ENCODE measurements at regions not wholly inside any gene's neighbourhood (a gene's known extent, or its start where the extent isn't known, plus 50 kb on each side); places are given as distances from the start of the nearest gene placed in this dataset.

DNA sequence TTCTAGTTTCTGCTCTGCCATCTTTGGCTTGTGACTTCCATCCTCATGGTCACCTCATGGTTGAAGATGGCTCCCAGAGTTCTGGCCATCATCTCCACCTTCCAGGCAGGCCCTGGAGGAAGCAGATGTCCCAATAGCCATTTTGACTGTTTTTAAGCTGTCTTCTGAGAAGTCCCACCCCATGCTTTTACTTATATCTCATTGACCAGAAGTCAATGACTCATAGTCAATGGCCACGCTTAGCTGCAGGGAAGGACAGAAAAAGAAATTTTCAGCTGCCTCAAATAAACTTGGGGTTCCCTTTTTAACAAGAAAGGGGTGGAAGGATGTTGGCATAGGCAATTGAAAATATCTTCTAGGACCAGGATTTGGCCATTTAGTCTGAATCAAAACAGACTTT lies 168.1 kb downstream of the AACS start:
- Histone ChIP-seq H3K79me1 (ENCODE audit: insufficient read depth, low read depth, low read length, poor library complexity, severe bottlenecking) (no peaks in the 10 kb centered on the region), H3K9me3 (ENCODE audit: control insufficient read depth, low read depth, low read length) (no peaks in the 10 kb centered on the region), H3K23me2 (ENCODE audit: insufficient read length, low read depth, low read length, poor library complexity, severe bottlenecking) (no peaks in the 10 kb centered on the region), H2BK20ac (ENCODE audit: low read depth, low read length, poor library complexity, severe bottlenecking) (no peak overlapping the region), H2AK5ac (ENCODE audit: insufficient read length, low read length) (no peak overlapping the region), H4K20me1 (ENCODE audit: control insufficient read depth, insufficient read depth, insufficient read length) (no peaks in the 10 kb centered on the region), H3T11ph (ENCODE audit: low read length) (no peak overlapping the region), H3K79me2 (ENCODE audit: insufficient read depth, low read length) (peaks cover 2% of the 10 kb centered on the region; the same call in 1 of the 2 replicates), H3K27ac (ENCODE audit: insufficient read length, low read depth, low read length) (no peak overlapping the region), H3K4ac (ENCODE audit: low read depth, low read length) (no peak overlapping the region), H4K8ac (replicated peaks; ENCODE audit: insufficient read length, low read depth, low read length) (no peak overlapping the region), H2BK5ac (ENCODE audit: insufficient read length, low read length) (no peak overlapping the region), H3K9ac (ENCODE audit: extremely low read depth, insufficient read length, low read length) (no peak overlapping the region), H4K91ac (ENCODE audit: insufficient read length, low read depth, low read length) (no peak overlapping the region), H3K23ac (ENCODE audit: insufficient read length, low read depth, low read length) (no peak overlapping the region), H3K4me2 (ENCODE audit: insufficient read depth, insufficient read length, low read length) (no peak overlapping the region), H2BK12ac (ENCODE audit: insufficient read length, low read depth, low read length) (no peak overlapping the region), H3K4me1 (ENCODE audit: insufficient read depth, low read length) (0 out of 2 replicates have a peak, but pooled peaks cover 3% of the 10 kb centered on the region), H2BK120ac (ENCODE audit: low read depth, low read length, poor library complexity, severe bottlenecking) (no peak overlapping the region), H2BK15ac (ENCODE audit: low read depth, low read length) (no peak overlapping the region), H3K27me3 (ENCODE audit: insufficient read depth, low read length) (no peaks in the 10 kb centered on the region), H3K56ac (ENCODE audit: insufficient read length, low read depth, low read length) (no peak overlapping the region), H2AFZ (ENCODE audit: low read length) (no peak overlapping the region), H3K14ac (ENCODE audit: insufficient read depth, low read length) (no peak overlapping the region), H3K18ac (ENCODE audit: insufficient read length, low read depth, low read length) (no peak overlapping the region), H4K5ac (ENCODE audit: insufficient read length, low read depth, low read length) (no peak overlapping the region)
- no CpG with 5 or more reads among the region's 1 CpG for WGBS (ENCODE audit: extremely low coverage, insufficient read length, low lambda C conversion rate)
- DNase-seq: no peak
- H3K27ac Mint-ChIP-seq: no peak overlapping the region
- H3K9me3 Mint-ChIP-seq: no peaks in the 10 kb centered on the region
- H3K36me3 Mint-ChIP-seq (ENCODE audit: insufficient read depth in 1 of 3, low read depth in 3 of 3): peaks cover 0 to 48% (median 0%) of the 10 kb centered on the region in 3 experiments; a peak in 4 of 7 replicates
- peaks cover 9 to 10% of the 10 kb centered on the region in 2 experiments for H3K4me1 Mint-ChIP-seq
- peaks cover 7% of the 10 kb centered on the region for H3K27me3 Mint-ChIP-seq (ENCODE audit: low read depth)
- no peak overlapping the region for H3K4me3 Mint-ChIP-seq
- TF ChIP-seq, protein P1, sequence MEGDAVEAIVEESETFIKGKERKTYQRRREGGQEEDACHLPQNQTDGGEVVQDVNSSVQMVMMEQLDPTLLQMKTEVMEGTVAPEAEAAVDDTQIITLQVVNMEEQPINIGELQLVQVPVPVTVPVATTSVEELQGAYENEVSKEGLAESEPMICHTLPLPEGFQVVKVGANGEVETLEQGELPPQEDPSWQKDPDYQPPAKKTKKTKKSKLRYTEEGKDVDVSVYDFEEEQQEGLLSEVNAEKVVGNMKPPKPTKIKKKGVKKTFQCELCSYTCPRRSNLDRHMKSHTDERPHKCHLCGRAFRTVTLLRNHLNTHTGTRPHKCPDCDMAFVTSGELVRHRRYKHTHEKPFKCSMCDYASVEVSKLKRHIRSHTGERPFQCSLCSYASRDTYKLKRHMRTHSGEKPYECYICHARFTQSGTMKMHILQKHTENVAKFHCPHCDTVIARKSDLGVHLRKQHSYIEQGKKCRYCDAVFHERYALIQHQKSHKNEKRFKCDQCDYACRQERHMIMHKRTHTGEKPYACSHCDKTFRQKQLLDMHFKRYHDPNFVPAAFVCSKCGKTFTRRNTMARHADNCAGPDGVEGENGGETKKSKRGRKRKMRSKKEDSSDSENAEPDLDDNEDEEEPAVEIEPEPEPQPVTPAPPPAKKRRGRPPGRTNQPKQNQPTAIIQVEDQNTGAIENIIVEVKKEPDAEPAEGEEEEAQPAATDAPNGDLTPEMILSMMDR (conservative IDR thresholded peaks at IDR 0.05): no peak

All from H9 (cell line).